ENCODE measurements at regions not wholly inside any gene's neighbourhood (a gene's known extent, or its start where the extent isn't known, plus 50 kb on each side); places are given as distances from the start of the nearest gene placed in this dataset.

DNA sequence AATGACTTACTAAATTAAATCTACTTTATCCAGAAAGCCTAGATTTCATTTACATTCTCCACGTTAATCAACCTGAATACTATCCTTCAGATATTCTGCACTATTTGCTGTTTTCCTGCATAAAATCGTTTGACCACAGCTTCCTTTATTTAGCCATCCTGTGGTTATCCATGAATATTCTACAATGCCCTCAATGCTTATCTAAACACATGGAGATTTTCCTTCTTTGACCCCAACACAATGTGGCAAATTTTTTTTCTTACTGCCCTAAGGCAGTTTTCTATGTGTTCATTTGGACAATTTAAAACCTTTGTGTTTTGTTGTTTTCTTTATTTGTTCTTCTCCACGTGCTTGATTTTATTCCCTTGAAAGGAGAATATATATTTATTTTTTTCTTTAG is 495.5 kb upstream of the ROBO1 start:
- DNase-seq = no peak

DNA sequence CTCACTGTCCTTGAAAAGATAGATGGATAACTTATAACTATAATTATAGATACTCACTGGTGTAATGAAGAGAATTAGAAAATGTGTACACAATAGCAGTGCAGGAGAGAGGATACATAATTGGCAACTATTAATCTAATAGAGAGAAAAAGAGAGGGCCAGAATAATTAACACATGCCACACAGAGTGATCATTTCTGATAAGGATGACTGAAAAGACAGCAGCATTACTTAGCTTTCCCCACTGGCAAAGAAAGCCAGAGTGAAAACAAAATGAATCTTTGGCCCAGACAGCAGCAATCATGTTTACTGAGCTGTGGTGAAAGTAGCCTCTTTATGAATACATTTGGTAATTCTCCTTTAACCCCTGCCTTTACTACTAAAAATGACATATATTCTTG is 493.3 kb upstream of the ROBO1 start:
- DNase-seq = no peak

DNA sequence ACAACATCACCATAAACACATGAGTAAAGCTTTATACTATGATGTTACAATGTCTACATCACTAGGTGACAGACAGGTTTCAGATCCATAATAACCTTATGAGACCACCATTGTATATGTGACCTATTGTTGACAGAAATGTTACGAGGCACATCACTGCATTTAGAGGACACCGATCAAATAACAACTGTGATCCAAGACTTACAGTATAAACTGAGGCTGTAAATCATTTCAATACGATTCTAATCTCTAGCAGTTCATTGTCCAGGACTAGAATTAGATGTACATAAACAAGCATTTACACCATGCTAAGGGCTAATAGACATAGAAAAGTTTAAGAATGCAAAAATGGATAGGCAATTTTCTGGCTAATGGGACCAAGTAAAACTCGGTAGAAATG is 491.9 kb upstream of the ROBO1 start:
- no peak for DNase-seq

DNA sequence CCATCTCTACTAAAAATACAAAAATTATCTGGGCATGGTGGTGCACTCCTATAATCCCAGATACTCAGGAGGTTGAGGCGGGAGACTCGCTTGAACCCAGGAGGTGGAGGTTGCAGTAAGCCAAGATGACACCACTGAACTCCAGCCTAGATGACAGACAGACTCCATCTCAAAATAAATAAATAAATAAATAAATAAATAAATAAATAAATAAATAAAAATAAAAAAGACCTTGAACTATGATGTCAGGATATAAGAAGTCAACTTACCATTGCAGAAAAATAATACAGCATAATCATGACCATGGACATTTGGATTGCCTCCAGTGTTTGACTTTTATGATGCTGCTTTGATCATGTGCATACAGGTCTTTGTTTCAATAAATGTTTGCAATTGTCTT is 484.3 kb upstream of the ROBO1 start:
- no peak for DNase-seq

DNA sequence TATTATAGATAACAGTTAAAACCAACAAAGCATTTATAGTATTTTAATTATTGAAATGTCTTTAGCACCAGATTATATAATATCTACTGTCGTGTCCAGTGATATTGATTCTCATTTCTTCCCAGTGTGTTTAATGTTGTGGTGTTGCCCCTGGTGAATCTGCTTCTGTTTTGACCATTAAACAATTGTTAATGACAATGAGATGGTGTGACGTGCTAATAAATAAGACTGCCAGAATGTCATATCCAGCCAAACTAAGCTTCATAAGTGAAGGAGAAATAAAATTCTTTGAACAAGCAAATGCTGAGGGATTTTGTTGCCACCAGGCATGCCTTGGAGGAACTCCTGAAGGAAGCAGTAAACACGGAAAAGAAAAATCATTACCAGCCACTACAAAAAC is 480.0 kb upstream of the ROBO1 start:
- DNase-seq = no peak

DNA sequence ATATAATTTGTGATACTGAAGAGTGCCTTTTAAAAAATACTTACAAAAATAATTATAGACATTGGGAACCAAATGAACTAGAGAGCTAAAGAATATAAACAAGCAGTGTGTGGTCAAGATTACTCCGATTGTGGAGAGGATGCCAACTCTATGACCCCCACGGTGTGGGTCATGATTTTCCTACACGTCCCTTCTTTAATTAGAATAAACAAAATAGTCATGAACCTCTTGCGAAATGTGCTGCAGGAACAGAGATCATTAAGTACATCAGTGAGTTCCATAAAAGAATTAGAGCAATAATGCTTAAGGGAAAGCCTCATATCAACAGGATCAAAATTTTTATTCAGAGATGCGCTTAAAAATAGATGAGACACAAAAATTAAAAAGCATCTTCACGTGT is 476.6 kb upstream of the ROBO1 start:
- DNase-seq = no peak

DNA sequence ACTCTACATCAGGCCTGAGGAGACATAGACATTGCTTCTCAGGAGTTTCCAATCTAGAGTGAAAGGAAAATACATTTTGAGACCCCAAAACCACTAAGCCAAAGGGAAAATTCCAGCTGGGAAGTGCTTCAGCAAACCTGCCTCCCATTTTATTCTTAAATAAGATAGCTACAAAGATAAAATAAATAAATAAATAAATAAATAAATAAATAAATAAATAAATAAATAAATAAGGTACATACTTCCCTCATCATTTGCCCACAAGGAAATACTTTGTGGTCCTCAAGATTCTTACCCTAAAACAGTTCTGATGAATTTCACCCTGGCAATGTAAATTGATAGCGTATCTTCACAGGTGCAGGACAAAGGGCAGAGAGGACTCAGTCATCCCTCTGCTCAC is 474.0 kb upstream of the ROBO1 start:
- no peak for DNase-seq

DNA sequence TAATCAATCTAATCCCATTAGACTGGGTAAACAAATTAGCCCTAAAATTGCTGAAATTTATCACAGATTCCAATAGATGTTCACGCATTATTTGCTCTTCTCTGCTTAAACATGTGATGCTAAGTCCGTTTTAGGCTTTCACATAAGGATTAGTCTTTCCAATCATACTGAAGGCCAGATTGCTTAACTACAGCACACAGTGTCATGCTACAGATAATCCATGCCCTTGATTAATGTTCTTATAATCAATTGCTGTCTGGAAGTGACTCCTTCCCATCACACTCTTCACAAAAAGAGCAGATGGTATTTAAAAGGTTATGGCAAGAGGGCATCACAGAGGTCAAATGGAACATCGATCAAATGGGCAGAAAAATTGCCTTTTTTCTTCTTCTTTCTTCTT is 471.5 kb upstream of the ROBO1 start:
- no peak for DNase-seq

DNA sequence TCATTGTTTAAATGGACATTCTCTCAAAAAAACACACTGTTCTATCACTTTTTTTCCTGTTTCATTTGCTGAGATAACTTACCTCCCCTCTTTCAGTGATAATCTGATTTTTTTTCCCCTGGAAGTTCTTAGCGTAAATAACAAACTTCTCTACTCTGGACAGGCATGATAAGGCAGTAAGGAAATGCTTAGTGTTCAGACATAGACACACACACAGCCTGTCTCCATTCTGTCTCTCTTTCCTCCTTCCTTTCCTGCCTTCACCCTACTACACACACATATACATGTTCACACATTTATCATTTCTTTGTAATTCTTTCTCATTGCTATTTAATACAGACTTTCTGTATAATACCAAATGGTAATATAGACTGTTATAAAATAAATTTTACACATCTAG is 470.8 kb upstream of the ROBO1 start:
- no peak for DNase-seq

DNA sequence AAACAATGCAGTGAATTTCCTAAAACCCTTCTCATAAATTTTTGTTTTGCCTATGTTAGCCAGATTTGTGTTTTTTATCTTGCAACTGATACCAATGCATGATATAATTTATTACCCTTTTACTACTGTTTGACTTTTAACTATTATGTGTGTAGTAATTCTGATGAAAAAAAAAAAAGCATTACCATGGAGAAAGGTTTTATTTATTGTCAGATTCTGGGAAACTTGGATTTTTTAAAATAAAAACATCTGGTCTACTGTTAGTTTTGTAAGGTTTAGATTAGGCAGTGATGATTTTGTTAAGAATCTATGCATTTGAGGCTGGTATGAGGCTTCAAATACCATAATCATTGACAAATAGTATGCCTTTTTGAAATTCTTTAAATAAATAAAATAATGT is 470.4 kb upstream of the ROBO1 start:
- no peak for DNase-seq

DNA sequence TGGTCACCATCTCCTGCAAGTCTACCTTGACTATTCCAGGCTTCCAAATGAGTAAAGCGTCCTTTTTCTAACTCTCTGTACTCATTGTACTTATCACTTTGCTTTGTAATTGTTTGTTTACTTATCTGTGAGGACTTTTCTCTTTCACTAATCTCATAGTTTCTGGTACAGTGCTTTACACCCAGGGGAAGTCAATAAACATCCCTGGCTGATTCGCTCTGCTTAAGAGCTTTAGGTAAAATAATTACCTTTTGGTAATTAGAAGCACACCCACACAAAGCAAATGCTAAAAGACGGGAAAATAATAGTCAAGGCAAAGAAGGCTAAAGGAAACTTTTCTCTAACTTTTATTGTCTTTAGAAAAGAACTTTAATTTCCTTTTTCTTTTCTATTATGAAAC is 466.9 kb upstream of the ROBO1 start:
- no peak for DNase-seq

DNA sequence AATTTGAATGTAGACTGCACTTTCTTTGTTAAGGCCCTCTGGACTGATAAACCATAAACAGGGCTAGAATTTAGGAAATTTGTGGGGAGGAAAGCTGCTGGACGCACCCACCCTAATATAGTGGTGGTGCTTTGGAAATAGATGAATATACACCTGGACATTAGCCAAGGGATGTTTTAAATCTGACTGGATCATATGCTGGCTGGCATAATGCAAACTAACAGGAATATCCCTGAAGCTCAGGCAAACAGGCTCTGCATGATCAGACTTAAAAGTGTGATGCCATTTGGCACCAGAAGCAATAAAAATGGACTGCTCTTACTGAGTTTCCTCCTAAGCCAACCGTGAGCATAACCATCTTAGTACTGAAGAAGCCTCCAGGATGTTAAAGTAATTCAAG is 465.8 kb upstream of the ROBO1 start:
- no peak for DNase-seq

DNA sequence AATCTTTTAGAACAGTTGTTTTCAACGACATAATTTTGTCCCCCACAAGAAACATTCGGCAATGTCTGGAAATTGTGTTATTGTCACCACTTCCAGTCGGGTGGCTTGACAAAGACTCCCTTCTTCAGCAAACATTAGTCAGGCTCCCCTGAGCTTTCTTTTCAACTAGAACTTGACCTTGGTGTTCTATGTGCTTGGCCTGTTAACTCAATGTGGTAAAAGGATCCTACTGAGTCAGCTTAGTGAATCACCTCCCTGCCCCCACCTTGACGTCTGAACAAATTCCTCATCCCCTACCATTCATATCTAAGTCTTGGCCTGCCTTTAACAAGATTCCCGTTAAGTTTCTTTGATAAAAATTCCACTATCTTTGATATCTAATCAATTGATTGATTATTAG is 465.0 kb upstream of the ROBO1 start:
- DNase-seq = no peak

DNA sequence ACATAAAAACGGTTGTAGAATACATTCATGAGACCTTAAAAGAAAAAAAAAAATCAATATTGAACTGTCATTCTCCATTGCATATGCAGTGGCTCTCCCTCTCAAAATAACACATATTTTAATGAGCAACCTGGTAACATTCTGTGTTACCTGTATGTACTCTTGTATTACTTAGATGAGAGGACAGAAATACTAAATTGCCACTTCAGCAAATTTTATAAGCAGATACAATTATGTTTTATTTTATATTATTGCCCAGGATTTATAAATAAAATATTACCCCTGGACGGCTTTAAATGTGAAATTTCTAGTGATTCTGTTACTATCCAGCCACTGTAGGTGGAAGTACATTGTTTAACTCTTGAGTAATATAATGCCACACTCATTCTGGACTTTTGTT is 463.2 kb upstream of the ROBO1 start:
- DNase-seq = no peak

DNA sequence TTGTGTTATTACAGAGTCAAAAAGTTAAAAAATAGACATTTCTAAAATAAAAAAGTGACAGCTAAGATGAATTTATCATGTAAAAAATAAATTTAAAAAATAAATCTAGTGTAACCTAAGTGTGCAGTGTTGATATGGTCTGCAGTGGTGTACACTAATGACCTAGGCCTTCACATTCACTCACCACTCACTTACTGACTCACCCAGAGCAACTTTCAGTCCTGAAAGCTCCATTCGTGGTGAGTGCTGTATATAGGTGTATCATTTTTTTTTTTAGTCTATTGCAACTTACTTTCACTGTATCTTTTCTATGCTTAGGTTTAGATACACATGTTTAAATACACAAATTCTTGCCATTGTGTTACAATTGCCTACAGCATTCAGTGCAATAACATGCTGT is 459.4 kb upstream of the ROBO1 start:
- no peak for DNase-seq

DNA sequence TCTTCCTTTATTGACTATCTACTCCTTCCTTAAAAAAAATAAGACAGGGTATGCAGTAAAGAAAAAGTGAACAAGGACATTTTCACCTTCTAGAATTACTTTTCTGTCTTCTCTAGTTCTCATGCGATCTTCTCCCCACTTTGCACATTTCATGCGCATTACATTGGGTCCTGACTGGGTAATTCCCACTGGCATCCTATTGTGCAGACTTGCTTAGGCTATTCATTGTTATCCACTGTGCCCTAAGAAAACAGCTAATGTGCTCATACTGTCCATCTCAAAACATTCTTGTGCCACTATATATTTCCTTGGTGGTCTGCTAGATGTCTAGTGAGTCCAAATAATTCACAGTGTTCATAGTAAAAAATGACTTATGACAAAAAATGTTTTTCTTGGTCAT is 447.4 kb upstream of the ROBO1 start:
- no peak for DNase-seq

DNA sequence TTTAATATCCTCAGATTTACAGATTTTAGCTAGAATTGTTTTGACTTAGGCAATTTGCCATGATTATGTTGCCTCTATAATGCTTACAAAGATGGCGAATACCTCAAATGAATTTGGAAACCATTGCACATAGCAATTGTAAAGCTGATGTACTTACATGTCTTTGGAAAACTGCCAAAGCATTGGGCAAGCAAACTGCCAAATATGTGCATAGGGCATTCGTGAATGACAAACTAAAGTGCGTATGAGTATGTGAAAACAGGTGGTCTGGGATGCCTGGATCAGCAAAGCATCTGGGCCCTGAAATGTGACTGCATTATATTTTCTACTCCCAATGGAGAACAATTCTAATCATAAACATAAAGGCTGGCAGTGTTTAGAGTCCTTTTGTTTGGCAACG is 445.3 kb upstream of the ROBO1 start:
- DNase-seq = no peak

DNA sequence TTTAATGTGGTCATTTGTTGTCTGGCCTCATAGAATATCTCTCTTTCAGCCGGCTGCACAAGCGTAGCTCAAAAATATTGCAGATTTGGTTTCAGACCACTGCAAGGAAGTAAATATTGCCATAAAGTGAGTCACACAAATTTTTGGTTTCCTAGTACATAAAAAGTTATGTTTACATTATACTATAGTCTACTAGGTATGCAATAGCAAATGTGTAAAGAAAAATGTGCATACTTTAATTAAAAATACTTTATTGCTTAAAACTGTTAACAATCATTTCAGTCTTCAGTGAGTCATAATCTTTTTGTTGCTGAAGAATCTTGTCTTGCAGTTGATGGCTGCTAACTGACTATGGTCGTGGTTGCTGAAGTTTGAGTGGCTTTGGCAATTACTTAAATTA is 425.1 kb upstream of the ROBO1 start:
- no peak for DNase-seq

DNA sequence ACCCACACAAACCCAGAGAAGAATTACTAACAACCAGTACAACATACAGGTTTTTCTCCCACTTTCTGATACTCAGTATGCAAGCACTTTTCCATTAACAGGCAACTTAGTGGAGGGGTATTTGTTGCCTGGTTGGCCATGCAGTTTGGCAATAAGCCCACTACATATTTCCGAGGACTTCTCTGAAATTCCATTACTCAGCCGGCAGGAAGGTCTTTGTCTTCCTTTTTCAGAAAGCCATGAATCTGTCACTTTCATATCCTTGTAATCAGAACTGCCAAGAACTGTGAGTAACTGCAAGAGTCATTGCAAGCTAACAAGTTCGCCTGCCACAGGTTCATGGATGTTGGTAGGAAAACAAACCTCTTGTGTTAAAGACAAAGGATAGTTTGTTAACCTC is 422.3 kb upstream of the ROBO1 start:
- no peak for DNase-seq

DNA sequence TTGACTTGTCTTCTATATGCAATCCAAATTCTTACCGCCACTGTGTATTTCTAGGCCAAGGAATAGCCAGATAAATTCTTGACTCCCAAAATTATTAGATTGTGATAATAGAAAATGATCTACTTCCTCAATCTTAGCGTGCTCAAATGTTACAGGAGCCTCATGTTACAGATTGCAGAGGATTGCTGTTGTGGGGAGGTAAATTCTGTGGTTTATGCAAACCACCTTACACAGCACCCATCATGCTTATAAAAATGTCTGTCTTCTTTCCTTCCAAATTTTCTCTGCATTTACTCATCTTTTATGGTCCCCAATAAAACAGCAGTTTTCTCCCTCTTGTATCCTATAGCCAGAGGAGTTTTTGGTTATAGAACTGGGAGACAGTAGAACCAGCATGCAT is 420.2 kb upstream of the ROBO1 start:
- no peak for DNase-seq

DNA sequence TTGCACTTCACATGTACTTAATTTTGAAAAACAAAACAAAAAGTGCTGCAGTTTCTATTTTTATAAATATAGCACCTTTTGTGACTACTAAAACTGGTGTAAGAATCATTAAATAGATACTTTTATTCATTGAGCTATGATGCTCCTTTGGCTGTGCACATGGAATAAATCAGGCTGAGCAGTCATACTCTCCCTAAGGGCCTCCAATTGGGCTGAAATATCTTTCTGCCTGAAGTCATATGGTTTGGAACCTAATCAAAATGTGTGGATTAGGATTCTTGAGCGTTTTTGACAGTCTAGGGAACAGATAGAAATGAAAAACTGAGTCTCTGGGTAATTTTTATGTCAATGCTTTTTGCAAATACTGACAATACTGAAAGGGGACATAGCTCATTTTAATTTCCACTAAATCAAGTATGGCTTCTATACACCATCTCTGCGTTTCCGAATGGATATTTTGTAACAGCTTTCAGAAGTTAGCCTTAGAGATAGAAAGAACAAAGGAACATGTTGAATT is 392.2 kb upstream of the ROBO1 start:
- no peak for DNase-seq

DNA sequence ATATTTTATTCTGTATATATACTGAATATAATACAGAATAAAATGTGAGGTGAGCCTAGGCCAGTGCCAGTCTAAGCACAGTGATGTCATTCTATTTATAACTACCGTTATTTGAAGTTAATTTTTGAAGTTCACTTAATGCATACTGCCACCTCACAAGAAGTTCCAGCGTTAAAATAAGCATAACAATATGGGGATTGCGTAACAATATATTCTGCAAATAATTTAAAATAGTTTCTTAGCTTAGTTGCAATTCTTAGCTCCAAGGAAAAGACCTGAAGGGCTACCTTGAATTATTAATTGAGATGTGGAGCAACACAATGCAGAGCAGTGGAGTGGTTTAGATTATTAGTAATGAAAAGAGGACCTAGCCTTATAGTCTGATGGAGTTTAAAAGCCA is 390.5 kb upstream of the ROBO1 start:
- DNase-seq = no peak

DNA sequence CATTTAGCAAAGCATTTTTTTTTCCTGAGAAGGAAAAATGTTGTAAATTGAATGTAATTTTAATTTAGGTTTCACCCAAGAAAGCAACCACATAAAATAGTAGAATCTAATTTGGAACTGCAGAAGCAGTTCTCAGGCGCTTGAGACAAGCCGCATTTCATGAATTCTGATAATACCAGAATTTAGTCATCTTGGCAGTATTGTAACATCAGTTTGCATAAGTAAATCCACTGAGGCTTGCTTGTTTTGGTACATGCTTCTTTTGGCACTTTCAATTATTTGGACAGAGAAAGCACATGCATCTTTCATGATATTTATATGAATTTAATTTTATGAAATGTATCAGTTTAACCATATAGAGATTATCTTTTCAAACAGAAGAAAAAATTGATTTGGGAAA is 389.7 kb upstream of the ROBO1 start:
- no peak for DNase-seq

DNA sequence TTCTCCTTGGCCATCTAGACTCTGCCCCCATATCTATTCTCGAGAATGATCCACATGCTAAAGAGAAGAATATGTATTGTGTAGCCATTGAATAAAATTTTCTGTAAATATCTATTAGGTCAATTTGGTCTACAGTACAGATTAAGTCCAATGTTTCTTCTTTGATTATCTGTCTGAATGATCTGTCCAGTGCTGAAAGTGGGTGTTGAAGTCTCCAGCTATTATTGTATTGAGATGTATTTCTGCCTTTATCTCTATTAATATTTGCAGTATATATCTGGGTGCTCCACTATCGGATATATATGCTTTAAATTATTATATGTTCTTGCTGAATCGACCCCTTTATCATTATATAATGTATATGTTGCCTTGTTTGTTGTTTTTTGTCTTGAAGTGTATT is 384.9 kb upstream of the ROBO1 start:
- no peak for DNase-seq

DNA sequence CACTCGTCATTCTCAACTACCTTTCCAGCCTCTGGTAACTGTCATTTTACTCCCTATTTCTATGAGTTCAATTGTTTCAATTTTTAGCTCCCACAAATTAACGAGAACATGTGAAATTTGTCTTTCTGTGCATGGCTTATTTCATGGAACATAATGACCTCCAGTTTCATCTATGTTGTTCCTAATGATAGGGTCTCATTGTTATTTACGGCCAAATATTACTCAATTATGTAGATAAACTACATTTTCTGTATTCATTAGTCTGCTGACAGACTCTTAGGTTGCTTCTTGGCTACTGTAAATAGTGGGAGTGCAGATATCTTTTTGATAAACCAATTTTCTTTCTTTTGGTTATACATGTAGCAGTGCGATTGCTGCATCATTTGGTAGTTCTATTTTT is 374.9 kb upstream of the ROBO1 start:
- no peak for DNase-seq

DNA sequence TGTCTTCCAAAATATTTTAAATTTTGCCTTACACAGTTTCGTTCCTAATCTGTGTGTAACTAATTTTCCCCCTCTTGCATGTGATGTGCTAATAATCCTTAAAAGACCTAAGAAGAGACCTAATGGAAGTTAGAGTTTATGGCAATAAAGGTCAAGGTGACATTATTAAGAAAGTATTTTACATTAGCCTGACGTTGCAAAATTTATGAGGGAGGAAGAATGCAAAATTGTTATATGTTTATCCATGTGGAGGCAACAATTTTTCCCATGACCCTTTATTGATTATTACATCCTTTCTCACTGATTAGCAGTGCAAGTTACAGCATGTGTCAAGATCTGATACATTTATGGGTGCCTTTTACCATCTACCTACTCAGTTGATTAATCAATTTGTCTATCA is 373.8 kb upstream of the ROBO1 start:
- no peak for DNase-seq
